HUDEP-2 (cell line): ENCODE measurements at regions not wholly inside any gene's neighbourhood (a gene's known extent, or its start where the extent isn't known, plus 50 kb on each side); places are given as distances from the start of the nearest gene placed in this dataset.
A peak's percentile ranks its signal among the peaks of the same experiment; 100 is the strongest.
"Not testable (repeated sequence)": the region's sequence is repeated elsewhere in the genome, so short reads cannot be mapped to it uniquely, and the experiment has no call there.

ENCODE experiments used
- DNase-seq, 76 experiments: peaks; one replicate each; lab custom pipeline; 2025; ENCODE audit not compliant: unreplicated experiment in 76 of 76; lab: John Stamatoyannopoulos, UW

DNA sequence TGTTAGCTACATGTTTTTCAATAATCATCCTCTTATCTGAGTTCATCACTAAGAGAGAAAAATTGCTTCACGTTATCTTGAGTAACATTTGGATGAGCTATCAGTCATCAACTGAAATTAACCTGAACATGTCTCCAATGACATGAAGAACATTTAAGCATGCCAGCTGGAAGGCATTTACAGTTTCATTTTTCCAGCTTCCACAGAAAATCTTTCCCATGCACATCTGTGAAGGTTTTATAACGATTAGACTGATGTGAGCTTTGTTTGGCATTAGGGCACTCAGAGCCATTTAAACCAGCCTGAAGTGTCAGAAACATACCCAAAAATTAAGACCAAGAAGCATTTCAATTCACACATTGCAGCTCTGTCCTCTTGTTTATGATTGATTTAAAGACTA, 235.8 kb upstream of the ARHGEF26 start:
- peak in 1 of 76 experiments; percentile 16 for DNase-seq

DNA sequence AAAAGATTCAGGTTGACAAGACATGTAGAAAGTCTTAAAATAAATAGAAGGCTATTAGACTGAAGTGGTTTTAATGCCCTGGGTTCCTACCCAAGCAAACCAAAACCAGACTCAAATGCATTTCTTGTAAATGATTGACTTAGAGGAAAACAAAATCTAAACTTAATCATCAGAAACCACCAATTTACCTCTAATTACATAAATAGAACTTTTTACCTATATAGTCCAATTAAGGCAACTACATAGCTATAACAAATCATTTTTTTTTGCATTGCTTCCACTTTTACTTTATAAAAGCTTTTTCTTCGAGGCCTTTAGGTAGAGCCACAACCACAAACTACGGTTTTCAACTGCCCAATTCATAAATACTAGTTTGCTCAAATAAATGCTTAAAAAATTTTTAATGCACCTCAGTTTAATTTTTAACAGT, 231.3 kb upstream of the ARHGEF26 start:
- no peak for DNase-seq

GRCh38 chr3:153892126-153892525, 229.1 kb upstream of the ARHGEF26 start:
- DNase-seq, result no peak

DNA sequence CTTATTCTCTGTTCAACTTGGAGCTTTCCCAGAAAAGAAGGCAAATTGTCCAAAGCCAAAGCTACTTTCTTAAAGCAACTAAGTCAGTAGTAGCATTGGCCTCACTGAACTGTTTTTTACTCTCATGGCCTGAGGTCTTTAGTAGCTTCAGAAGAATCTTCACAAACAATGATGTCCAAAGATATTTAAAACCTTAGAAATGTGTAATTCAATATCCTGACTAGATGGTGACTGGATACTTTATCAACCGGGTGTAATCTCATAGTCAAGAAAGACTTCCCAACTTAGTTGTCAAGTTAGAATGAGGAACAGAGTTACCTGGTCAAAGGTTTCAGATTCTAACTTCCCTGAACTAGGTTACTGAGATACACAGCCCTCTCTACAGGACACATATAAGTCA, 226.3 kb upstream of the ARHGEF26 start:
- DNase-seq, result no peak

- no peak for DNase-seq
Measured at GRCh38 chr3:153896197-153896596, 225.0 kb upstream of the ARHGEF26 start.

- DNase-seq, result no peak
Measured at GRCh38 chr3:153897025-153897723, 224.0 kb upstream of the ARHGEF26 start.

GRCh38 chr3:153897842-153898241, 223.3 kb upstream of the ARHGEF26 start:
- DNase-seq, result no peak

GRCh38 chr3:153901152-153901551, 220.0 kb upstream of the ARHGEF26 start:
- DNase-seq, result no peak

DNA sequence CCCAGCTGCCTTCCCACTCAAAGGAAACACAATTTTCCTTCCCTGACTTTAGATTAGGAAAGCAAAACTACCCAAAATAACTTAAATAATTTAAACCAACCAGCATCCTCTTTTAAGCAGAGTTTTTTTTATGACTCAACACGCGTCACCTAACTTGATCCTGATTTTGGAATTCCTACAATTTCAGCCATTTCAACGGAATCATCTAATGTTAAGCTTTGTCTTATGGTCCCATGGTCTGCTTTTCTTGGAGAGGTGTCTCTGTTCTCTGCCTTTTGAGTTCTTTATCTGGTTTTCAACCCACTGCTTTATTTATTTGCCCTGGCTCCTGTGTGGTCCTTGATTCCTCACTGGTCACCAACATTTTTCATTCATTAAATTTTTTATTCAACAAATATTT, 219.2 kb upstream of the ARHGEF26 start:
- DNase-seq, result no peak

GRCh38 chr3:153903430-153903829, 217.8 kb upstream of the ARHGEF26 start:
- DNase-seq, result no peak

- DNase-seq, result no peak
Measured at GRCh38 chr3:153906366-153906765, 214.8 kb upstream of the ARHGEF26 start.

DNA sequence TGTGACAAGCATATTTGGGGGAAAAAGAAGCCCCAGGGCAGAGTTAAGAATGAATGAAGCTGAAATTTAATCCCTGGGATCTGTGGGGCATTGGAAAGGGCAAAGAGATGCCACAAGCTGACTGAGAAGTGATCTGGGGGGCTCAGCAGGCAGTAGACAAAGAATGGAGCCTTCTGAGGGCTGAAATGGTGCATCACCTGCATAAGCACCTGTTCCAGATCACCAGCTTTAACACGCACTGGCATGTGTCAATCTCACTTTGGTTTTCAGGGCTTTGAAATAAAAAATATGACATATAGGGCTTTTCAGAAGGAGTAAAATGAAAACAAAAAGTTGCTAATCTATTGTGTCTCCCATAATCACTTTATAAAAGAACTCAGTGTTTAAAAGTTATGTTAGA, 210.8 kb upstream of the ARHGEF26 start:
- DNase-seq, result no peak

DNA sequence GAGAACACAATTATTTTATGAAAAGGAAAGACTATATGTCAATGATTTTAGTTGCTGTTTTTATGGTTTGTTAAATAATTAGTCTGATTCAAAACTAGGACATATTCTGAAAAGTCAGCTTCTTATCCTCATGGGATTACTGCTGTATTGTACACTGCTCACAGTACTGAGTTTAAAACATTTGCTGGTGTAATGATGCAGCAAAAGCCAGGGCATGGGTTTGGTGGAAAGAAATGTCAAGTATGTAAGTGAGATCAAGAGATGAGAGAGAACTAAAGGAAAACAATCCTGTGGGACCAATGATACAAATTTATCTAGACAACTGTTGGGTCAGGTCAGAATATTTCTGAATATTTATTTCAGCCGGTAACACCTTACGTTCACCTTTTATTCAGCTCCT, 210.1 kb upstream of the ARHGEF26 start:
- no peak for DNase-seq

- no peak for DNase-seq
Measured at GRCh38 chr3:153919773-153920172, 201.4 kb upstream of the ARHGEF26 start.

DNA sequence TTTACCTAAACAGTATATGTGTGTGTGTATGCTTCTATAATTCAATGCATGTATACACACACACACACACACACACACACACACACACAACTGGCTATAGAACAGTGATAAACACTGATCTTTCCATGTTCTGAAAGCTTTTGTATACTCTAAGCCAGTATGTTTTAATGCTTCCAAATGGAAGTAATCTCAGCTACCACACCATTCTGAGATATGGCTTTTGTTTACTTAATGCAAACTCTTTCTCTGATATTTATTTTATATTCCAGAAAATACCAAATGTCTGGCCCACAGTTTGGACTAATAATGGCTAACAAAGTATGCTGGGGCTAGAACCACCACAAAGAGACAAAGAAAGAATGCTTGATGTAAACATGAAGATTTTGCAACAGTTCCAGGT, 199.4 kb upstream of the ARHGEF26 start:
- no peak for DNase-seq

GRCh38 chr3:153925841-153926514, 195.2 kb upstream of the ARHGEF26 start:
- DNase-seq, result no peak

GRCh38 chr3:153927107-153927506, 194.1 kb upstream of the ARHGEF26 start:
- DNase-seq, result peak in 1 of 76 experiments; percentile 14

DNA sequence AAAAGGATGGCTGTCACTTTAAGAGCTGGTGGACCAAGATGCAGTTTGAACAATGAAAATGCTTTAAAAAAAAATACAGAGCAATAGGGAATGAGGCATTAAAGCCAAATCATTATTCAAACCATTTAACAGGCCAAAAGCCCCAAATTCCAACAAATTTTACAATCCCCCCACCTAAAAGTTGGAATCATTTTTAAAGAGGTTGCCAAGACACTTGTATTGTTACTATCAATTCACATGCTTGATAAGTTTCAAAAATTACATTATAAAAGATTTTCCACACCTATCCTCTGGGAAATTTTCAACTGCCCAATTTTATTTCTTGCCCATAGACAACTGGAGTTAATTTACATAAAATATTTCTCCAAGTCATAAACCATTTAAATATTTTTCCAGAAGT, 192.3 kb upstream of the ARHGEF26 start:
- DNase-seq, result no peak

DNA sequence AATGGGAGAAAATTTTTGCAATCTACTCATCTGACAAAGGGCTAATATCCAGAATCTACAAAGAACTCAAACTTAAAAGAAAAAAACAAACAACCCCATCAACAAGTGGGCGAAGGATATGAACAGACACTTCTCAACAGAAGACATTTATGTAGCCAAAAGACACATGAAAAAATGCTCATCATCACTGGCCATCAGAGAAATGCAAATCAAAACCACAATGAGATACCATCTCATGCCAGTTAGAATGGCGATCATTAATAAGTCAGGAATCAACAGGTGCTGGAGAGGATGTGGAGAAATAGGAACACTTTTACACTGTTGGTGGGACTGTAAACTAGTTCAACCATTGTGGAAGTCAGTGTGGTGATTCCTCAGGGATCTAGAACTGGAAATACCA, 187.7 kb upstream of the ARHGEF26 start:
- not testable (repeated sequence) for DNase-seq

GRCh38 chr3:153944084-153944483, 177.1 kb upstream of the ARHGEF26 start:
- no peak for DNase-seq

- DNase-seq, result no peak
Measured at GRCh38 chr3:153951276-153951675, 169.9 kb upstream of the ARHGEF26 start.

DNA sequence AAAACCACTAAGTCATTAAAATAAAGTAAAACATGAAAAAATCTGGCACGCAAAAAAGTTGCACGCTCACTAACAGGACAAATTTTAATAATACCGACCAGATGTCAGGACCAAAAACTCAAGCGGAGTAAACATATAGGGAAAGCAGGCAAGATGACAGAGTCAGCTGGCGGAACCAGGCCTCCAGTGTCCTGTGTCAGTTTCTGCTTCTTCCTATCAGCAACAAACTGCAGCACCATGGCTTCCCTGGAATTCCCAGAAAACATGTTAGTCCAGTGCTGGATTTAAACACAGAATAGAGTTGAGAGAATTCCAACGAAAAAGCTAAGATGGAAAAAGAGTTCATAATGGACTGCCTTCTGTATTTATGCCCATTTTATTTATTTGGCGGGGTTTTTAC, 169.1 kb upstream of the ARHGEF26 start:
- DNase-seq, result no peak
